ENCODE measurements at regions not wholly inside any gene's neighbourhood (a gene's known extent, or its start where the extent isn't known, plus 50 kb on each side); places are given as distances from the start of the nearest gene placed in this dataset.

- no peak overlapping the region for H3K56ac ChIP-seq (ENCODE audit: insufficient read length, low read depth, low read length)
- DNase-seq, result no peak
- peaks cover 12 to 23% (median 13%) of the 10 kb centered on the region in 3 experiments for H3K36me3 Mint-ChIP-seq (ENCODE audit: insufficient read depth in 1 of 3, low read depth in 3 of 3)
- no peak overlapping the region for H3K4me2 ChIP-seq (ENCODE audit: insufficient read depth, insufficient read length, low read length)
- H3K9ac ChIP-seq (ENCODE audit: extremely low read depth, insufficient read length, low read length), result no peak overlapping the region
- H2BK20ac ChIP-seq (ENCODE audit: low read depth, low read length, poor library complexity, severe bottlenecking), result no peak overlapping the region
- no peak overlapping the region for H2AFZ ChIP-seq (ENCODE audit: low read length)
- H4K5ac ChIP-seq (ENCODE audit: insufficient read length, low read depth, low read length), result no peak overlapping the region
- no peak overlapping the region for H3K23ac ChIP-seq (ENCODE audit: insufficient read length, low read depth, low read length)
- no peak overlapping the region for H2BK5ac ChIP-seq (ENCODE audit: insufficient read length, low read length)
- H3K4me1 Mint-ChIP-seq, result no peaks in the 10 kb centered on the region
- H3K23me2 ChIP-seq (ENCODE audit: insufficient read length, low read depth, low read length, poor library complexity, severe bottlenecking), result no peaks in the 10 kb centered on the region
- no peak overlapping the region for H3T11ph ChIP-seq (ENCODE audit: low read length)
- H4K91ac ChIP-seq (ENCODE audit: insufficient read length, low read depth, low read length), result no peak overlapping the region
- no CpG with 5 or more reads among the region's 1 CpG for WGBS (ENCODE audit: extremely low coverage, insufficient read length, low lambda C conversion rate)
- peaks cover 15 to 23% of the 10 kb centered on the region in 2 experiments for H3K9me3 Mint-ChIP-seq
- no peaks in the 10 kb centered on the region for H3K27me3 Mint-ChIP-seq (ENCODE audit: low read depth)
- H3K18ac ChIP-seq (ENCODE audit: insufficient read length, low read depth, low read length), result no peak overlapping the region
- no peak overlapping the region for H2BK15ac ChIP-seq (ENCODE audit: low read depth, low read length)
- H3K27me3 ChIP-seq (ENCODE audit: insufficient read depth, low read length), result no peaks in the 10 kb centered on the region
- H4K8ac ChIP-seq (replicated peaks; ENCODE audit: insufficient read length, low read depth, low read length), result no peak overlapping the region
- H3K27ac Mint-ChIP-seq, result no peak overlapping the region
- H3K79me2 ChIP-seq (ENCODE audit: insufficient read depth, low read length), result no peaks in the 10 kb centered on the region
- H2BK12ac ChIP-seq (ENCODE audit: insufficient read length, low read depth, low read length), result no peak overlapping the region
- H3K14ac ChIP-seq (ENCODE audit: insufficient read depth, low read length), result no peak overlapping the region
- H3K79me1 ChIP-seq (ENCODE audit: insufficient read depth, low read depth, low read length, poor library complexity, severe bottlenecking), result no peaks in the 10 kb centered on the region
- no peak overlapping the region for H2AK5ac ChIP-seq (ENCODE audit: insufficient read length, low read length)
- no peak overlapping the region for H2BK120ac ChIP-seq (ENCODE audit: low read depth, low read length, poor library complexity, severe bottlenecking)
- no peak for TF ChIP-seq CTCF (conservative IDR thresholded peaks at IDR 0.05)
- no peaks in the 10 kb centered on the region for H3K9me3 ChIP-seq (ENCODE audit: control insufficient read depth, low read depth, low read length)
- H3K4ac ChIP-seq (ENCODE audit: low read depth, low read length), result no peak overlapping the region
- H3K4me1 ChIP-seq (ENCODE audit: insufficient read depth, low read length), result no peaks in the 10 kb centered on the region
- H4K20me1 ChIP-seq (ENCODE audit: control insufficient read depth, insufficient read depth, insufficient read length), result no peaks in the 10 kb centered on the region
- no peak overlapping the region for H3K4me3 Mint-ChIP-seq
- no peak overlapping the region for H3K27ac ChIP-seq (ENCODE audit: insufficient read length, low read depth, low read length)
Observed at GRCh38 chr7:14085901-14086300, 96.4 kb upstream of the ETV1 start.
